Endothelial cell (in vitro differentiated cells): ENCODE measurements at regions not wholly inside any gene's neighbourhood (a gene's known extent, or its start where the extent isn't known, plus 50 kb on each side); places are given as distances from the start of the nearest gene placed in this dataset.
"Not testable (repeated sequence)": the region's sequence is repeated elsewhere in the genome, so short reads cannot be mapped to it uniquely, and the experiment has no call there.

Source experiments
- DNase-seq: peaks from one replicate; pipeline ENCODE4 v3.0.0; 2021; ENCODE audit warnings: low spot score
- H3K27ac Mint-ChIP-seq: one replicate; pipeline ENCODE4 v1.8.0; 2021; ENCODE audit warnings: mixed read lengths, inconsistent platforms; ENCODE audit not compliant: unreplicated experiment
- H3K27me3 Mint-ChIP-seq: one replicate; pipeline ENCODE4 v1.8.0; 2021; ENCODE audit warnings: mild to moderate bottlenecking, moderate library complexity, mixed read lengths, inconsistent platforms; ENCODE audit not compliant: unreplicated experiment
- H3K36me3 Mint-ChIP-seq: one replicate; pipeline ENCODE4 v1.8.0; 2021; ENCODE audit warnings: mild to moderate bottlenecking, low read depth, mixed read lengths, inconsistent platforms; ENCODE audit not compliant: unreplicated experiment
- H3K4me1 Mint-ChIP-seq: one replicate; pipeline ENCODE4 v1.8.0; 2021; ENCODE audit warnings: mild to moderate bottlenecking, mixed read lengths, inconsistent platforms; ENCODE audit not compliant: unreplicated experiment
- H3K4me3 Mint-ChIP-seq: one replicate; pipeline ENCODE4 v1.8.0; 2021; ENCODE audit warnings: mild to moderate bottlenecking, mixed read lengths, inconsistent platforms; ENCODE audit not compliant: unreplicated experiment
- H3K9me3 Mint-ChIP-seq: one replicate; pipeline ENCODE4 v1.8.0; 2021; ENCODE audit warnings: mixed read lengths, inconsistent platforms; ENCODE audit not compliant: unreplicated experiment
- CTCF ChIP-seq: fragments of 200-600 bp; sonication (generic); IDR thresholded peaks from one replicate; pipeline ENCODE4 v1.5.0; 2021; ENCODE audit warnings: antibody characterized with exemption; ENCODE audit not compliant: unreplicated experiment

- Mint-ChIP-seq H3K27ac (no peak overlapping the region), H3K27me3 (peaks cover 2% of the 10 kb centered on the region), H3K4me1 (no peaks in the 10 kb centered on the region), H3K4me3 (no peak overlapping the region), H3K36me3 (peaks cover 6% of the 10 kb centered on the region), H3K9me3 (no peaks in the 10 kb centered on the region)
- TF ChIP-seq CTCF: no peak
- DNase-seq: no peak
These were observed 124.1 kb upstream of the LGR5 start for GRCh38 chr12:71315328-71315985.

- Mint-ChIP-seq H3K27ac (no peak overlapping the region), H3K36me3 (no peaks in the 10 kb centered on the region), H3K27me3 (no peaks in the 10 kb centered on the region), H3K4me1 (peaks cover 4% of the 10 kb centered on the region), H3K9me3 (no peaks in the 10 kb centered on the region), H3K4me3 (no peak overlapping the region)
- no peak for TF ChIP-seq CTCF
- DNase-seq: no peak
These were observed 126.7 kb upstream of the LGR5 start for GRCh38 chr12:71312768-71313403.

GRCh38 chr12:71311611-71312010 is 128.0 kb upstream of the LGR5 start:
- not testable (repeated sequence) for H3K27ac Mint-ChIP-seq, H3K4me3 Mint-ChIP-seq, H3K27me3 Mint-ChIP-seq, H3K36me3 Mint-ChIP-seq, H3K4me1 Mint-ChIP-seq, DNase-seq, H3K9me3 Mint-ChIP-seq

GRCh38 chr12:71306808-71307207 is 132.8 kb upstream of the LGR5 start:
- no peak overlapping the region for H3K4me3 Mint-ChIP-seq
- peaks cover 4% of the 10 kb centered on the region for H3K4me1 Mint-ChIP-seq
- no peaks in the 10 kb centered on the region for H3K9me3 Mint-ChIP-seq
- no peaks in the 10 kb centered on the region for H3K27me3 Mint-ChIP-seq
- no peak overlapping the region for H3K27ac Mint-ChIP-seq
- DNase-seq: no peak
- no peaks in the 10 kb centered on the region for H3K36me3 Mint-ChIP-seq
- no peak for TF ChIP-seq CTCF

- Mint-ChIP-seq H3K27me3 (no peaks in the 10 kb centered on the region), H3K36me3 (no peaks in the 10 kb centered on the region), H3K4me1 (no peaks in the 10 kb centered on the region), H3K9me3 (no peaks in the 10 kb centered on the region), H3K4me3 (no peak overlapping the region), H3K27ac (no peak overlapping the region)
- no peak for DNase-seq
- no peak for TF ChIP-seq CTCF
These were observed 135.3 kb upstream of the LGR5 start for GRCh38 chr12:71304306-71304705.
